GM19455 (cell line): ENCODE measurements at regions not wholly inside any gene's neighbourhood (a gene's known extent, or its start where the extent isn't known, plus 50 kb on each side); places are given as distances from the start of the nearest gene placed in this dataset.

Experiments
- ATAC-seq: cut with Tn5 transposase; IDR thresholded peaks from one replicate; pipeline ENCODE4 v1.9.1; 2021; ENCODE audit not compliant: unreplicated experiment

DNA sequence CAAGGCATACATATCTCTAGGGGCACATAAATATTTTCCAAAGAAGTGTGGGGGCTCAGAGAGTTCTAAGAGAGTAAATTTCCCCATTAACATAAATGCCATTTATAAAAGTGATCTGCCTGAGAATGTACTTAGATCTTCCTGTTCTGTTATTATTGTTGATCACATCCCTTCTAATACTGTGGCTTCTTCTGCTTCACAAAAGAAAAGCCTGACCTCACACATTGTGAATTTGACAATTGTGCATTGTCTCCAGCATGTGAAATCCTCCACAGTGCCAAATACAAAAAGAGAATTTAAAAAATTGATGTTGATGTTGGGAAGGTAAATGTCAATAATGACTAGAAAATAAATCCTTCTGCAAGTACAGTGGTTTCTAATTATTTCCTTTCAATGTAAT lies 330.5 kb upstream of the LRIG3 start:
- ATAC-seq: no peak

DNA sequence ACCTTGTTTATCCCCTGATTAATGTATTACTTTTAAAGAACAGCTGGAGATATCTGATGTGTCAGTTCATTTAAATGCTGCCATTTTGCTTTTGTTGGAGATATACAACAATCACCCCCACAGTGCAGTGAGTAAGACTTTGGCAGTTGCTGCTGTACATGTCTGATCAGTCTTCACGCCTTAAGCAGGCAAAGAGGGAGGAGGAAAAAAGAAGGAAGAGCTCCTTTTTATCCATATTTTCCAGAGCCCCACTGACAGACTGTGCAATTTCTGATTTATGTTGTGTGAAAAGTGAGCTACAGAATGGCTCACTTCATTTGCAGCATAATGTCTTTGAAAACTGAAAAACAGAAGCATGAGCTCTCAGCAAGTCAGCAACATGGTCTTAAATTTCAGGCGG lies 319.7 kb upstream of the LRIG3 start:
- ATAC-seq: no peak

DNA sequence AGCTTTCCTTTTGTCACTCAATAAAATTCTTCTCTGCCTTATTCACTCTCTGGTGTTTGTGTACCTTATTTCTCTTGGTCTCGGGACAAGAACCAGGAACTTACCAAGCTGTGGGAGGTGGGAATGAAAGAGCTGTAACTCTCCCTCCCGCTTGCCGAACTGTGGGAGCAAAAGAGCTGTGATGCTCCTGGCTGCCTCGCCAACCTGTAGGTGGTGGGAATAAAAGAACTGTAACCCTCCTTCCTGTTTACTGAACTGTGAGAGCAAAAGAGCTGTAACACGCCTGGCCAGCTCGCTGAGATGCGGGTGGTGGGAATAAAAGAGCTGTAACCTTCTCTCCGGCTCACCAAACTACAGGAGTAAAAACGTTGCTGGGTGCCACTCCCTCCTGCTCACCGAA lies 314.1 kb upstream of the LRIG3 start:
- ATAC-seq: no peak

DNA sequence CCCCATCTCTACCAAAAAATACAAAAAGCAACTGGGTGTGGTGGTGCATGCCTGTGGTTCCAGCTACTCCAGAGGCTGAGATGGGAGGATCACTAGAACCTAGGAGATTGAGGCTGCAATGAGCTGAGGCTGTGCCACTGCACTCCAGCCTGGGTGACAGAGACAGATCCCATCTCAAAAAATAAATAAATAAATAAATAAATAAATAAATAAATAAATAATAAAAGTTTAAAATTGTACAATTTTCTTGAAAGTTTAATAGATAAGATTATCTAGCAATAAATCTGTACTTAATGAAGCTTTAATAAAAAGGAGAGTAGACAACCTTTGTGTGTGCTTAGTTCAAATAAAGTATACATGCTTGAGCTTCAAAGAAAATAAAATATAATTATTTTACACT lies 310.0 kb upstream of the LRIG3 start:
- no peak for ATAC-seq

DNA sequence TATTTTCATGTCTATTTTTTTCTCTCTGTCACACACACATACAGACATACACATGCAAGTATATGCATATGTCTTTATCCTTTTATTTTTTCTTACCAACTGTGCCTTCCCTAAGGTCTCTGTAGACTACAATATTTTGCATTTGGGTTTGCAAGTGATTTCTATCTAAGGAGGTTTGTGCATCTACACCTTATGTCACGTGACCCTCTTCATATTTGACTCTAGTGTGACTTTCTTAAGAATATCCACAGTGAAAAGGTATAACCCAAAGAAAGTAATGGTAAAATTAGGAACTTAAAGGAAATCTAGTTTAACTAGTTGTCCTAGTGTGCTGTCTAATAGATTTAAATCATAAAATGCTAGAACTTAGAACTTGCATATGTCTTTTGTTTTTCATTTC lies 298.8 kb upstream of the LRIG3 start:
- no peak for ATAC-seq

DNA sequence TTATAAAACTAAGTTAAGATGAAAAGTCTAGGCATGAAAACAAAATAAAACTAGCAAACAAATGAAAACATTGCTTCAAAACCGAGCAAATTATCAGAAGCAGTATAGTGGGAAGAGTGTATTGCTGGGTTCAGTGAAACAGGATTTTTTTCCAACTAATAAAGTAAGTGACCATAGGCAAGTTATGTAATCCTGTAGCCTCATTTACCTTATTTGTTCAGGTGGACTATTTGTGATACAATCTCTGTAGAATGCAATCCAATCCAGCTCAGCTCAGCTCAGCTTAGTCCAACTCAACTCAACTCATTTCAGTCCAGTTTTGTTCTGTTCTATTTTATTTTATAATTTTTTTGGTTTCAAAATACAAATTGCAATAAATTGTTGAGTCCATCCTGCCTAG lies 276.7 kb upstream of the LRIG3 start:
- ATAC-seq: no peak

DNA sequence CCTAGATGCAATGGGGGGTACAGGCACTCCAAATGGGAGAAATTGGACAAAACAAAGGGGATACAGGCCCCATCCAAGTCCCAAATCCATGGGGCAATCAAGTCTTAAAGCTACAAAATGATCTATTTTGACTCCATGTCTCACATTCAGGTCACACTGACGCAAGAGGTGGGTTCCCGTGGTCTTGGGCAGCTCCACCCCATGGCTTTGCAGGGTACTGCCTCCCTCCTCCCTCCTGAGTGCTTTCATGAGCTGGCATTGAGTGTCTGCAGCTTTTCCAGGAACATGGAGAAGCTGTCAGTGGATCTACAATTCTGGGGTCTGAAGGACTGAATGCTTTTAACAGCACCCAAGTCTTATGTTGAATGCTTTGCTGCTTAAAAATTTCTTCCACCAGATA lies 274.5 kb upstream of the LRIG3 start:
- no peak for ATAC-seq

DNA sequence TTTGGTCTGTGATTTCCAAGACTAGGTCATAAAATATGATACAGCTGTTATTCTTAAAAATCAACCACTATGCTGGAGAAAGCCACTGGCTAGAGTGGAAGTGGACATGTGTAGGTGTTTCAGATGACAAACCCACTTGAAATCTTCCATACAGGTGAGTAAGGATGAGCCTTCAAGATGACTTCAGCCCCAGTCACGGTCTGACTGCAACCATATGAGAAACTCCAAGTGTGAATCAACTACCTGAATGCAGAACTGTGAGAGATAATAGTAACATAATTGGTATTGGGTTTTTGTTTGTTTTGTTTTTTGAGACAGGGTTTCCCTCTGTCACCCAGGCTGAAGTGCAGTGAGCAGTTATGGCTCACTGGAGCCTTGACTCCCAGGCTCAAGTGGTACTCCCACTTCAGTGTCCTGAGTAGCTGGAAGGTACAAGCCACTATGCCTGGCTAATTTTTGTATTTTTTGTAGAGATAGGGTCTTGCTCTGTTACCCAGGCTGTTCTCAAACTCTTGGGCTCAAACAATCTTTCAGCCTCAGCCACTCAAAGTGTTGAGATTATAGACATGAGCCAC lies 273.3 kb upstream of the LRIG3 start:
- ATAC-seq: no peak

DNA sequence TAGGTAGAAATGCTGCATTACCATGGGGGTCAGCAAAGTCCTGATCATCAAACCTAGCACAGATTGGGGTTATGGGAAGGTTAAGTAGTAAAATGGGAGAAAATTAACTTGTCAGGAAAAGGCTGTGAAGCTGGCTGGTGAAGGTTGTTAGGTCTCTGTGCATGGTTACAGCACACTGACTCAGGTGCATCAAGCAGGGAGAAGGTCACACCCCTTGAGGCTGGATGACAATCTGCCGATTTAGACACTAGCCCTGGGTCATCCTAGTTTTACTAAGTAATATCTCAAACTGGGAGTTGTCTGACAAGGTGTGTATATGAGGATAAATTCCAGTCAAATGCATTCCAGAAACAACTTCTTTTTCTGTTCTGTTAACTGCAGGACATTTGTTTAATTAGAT lies 271.1 kb upstream of the LRIG3 start:
- ATAC-seq: no peak

DNA sequence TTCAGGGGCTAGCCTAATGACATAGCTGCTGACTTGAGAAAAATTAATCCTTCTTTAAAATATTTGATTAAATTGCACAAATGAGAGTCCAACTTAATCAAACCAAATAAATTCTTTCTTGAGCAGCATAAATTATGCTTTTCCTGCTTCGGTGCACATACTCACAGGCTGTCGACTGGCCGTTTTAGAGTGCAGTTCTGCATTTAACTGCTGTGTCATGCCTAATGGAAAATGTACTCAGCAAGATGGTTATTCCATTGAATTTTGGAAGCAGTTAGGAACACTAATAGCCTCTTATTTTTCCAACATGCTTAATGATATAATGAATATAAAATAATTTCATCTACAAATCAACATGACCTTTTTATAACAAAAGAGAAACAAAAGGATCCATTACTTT lies 266.1 kb upstream of the LRIG3 start:
- ATAC-seq: no peak

DNA sequence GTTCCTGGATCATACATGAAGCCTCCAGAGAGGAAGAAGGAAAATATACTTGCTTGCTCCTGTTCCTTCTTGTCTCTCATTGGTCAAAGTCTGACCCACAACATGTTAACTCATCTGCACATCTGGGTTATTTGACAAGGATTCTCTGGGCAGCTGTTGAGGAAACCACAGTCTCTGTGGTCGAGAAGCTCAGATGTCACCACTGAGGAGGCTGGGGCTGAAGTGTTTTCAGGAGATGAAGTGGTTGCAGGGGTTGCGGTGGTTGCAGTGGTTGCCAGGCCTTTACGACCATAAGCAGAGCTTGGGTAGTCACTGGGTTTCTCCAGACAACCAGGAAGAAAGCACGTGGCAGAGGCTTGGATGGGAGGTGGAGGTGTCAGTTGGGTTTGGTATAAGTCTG lies 265.0 kb upstream of the LRIG3 start:
- ATAC-seq: peak; percentile 46

DNA sequence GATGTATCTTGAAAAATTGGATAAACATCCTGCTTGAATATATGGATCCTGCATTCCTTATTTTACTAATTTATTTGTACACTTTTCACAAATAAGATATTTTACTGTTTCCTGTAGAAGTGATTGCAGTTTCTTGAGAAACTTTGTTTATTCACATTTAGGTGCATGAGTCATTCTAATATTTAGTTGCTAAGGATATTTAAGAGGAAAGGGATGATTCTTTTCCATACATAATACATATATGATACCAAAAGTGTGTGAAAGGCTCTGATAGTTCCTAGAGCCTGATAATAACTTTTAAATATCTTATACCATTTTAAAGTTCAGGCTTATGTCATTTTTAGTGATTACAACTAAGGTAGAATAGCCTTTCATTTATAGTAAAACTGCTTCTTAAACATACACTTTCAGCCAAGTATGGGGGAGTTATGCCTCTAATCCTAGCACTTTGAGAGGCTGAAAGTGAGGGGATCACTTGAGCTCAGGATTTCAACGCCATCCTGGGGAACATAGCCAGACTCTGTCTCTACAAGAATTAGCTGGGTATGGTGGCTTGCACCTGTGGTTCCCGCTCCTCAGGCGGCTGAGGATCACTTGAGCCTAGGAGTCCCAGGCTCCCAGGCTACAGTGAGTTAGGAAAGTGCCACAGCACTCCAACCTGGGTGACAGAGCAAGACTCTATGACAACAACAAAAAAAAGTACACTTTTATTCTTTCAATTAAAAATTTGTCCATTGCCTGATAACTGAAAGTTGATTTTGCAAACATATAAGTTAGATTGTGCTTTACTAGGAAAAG lies 262.6 kb upstream of the LRIG3 start:
- no peak for ATAC-seq

DNA sequence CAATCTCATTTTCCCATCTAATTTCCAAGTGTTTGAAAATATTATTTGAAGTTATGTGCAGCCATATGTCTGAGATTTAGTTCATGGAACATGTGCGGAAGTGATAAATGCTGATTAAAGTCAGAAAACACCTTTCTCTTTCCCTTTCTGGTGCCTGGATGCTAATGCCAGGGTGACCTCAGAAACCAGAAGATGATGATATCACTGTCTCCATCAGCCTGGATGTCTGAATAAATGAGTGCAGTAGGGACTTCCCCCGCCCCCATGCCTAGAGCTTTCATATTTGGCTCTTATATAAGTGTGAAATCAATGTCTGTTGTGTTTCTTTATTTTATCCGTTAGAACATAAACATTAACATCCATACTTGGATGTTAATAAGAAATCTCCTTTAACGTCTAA lies 261.9 kb upstream of the LRIG3 start:
- ATAC-seq: no peak

DNA sequence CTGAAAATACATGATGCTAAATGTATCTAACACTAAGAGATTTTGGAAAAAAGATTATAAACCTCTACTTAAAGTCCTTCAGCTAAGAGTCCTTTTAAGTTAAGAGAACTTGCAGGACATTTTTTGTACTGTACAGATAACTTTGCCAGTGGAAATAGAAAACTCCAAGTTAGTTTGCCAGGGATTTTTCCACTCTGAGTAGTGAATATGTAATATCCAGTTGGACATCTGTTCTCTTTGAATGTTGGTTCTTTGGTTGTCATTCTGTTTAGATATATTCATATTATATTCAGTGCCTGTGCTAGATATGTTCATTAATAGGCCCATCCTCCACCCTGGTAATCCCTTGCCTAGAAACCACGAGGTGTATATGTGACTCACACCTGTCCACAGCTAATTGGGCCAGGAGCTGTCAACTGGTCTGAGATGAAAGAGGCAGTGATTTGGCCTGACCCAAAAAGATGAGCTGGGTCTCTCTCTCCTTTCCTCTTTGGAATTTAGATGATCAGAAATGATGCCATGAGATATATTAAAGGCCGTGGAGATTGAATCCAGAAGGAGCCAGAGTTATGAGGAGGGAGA lies 261.0 kb upstream of the LRIG3 start:
- no peak for ATAC-seq

DNA sequence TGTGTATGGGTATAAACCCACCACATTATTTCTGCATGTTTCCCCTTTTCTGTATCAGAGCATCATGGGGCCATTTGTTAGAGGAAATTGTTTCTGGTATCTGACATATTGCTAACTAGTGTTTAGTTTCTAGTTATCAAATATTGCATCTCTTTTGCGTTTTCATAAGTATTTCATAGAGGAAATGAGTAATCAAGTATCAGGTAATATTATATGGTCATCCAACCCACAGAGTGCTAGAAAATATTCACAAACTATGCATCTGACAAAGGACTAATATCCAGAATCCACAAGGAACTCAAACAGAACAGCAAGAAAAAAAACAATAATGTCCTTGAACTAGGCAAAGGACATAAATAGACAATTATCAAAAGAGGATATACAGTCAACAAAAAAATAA lies 258.9 kb upstream of the LRIG3 start:
- ATAC-seq: no peak

DNA sequence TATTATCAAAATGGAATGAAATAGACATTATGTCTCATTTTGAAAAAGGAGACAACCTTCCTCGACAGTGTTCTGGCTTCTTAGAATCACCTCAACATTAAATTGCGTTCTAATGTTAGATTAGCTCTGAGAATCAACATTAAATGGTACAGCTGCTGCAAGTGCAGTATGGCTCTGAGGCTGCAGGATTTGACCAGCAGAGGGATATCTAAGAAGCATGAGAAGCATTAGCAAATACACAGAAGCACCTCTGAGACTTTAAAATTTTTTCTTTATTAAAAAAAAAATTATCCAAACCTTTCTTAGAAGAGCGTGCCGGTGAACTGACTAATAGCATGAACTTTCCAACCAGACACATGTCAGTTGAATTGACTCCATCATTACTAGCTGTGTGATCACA lies 253.4 kb upstream of the LRIG3 start:
- no peak for ATAC-seq

DNA sequence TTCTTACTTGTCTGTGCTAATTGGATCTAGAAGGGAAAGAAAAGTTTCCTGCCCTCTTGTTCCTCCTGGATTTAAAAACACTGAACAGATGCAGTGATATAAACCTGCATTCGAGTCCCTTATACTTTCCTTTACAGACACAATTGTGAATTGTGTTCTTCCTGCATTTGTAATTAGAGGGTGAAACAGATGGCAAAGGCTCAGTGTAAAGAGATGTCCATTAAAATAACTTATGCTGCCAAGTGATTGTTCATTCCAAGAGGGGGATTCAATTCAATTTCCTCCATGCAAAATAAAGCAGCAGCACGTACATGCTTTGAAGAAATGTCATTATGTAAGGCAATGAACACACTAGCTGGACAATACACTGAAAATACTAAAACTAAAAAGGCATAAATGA lies 248.3 kb upstream of the LRIG3 start:
- no peak for ATAC-seq

DNA sequence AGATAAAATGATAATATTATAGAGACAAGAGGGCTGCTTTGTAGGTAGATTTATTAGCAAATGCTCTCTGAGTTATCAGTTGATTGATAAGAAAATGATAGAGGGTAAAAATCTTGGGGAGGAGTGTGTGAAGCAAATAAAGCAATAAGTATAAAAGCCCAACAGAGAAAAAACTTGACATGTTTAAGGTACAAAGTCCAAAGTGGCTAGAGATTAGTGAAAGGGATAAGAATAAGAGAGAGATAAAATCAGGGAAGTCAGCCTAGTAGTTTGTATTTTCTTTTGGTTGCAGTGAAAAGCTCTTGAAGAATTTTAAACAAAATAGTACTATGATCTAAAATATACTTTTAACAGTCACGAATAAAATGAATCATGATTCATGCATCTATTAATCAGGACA lies 246.2 kb upstream of the LRIG3 start:
- no peak for ATAC-seq

DNA sequence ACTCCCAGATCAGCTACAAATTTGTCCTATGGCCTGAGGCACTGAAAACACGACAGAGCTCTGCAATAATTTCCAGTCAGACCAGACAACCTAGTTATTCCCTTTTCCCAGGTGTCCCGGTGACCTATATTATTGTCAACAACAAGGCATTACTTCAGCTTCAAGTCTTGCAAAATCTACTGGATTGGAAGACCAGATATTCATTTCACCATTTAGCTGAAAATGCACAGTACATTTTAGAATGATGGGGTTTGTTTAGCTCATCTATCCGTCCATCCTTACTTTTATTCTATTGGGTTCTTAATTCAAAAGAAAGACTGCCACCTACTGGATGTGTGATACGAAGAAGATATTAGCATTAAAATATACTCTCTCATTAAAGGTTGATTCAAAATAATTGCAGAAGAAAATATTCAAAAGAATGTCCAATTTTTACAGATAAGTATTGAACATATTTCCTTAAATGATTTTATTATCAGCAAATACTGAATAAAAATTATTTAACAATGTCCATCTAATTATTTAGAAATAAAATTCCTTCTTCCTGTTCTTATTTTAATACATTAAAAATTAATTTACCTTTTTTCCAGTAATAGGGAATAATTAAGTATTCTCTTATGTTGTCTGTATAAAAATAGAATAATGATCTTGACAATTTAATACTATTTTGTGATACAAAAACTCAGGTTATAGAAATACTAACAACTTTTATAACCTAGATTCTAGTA lies 244.9 kb upstream of the LRIG3 start:
- ATAC-seq: no peak

DNA sequence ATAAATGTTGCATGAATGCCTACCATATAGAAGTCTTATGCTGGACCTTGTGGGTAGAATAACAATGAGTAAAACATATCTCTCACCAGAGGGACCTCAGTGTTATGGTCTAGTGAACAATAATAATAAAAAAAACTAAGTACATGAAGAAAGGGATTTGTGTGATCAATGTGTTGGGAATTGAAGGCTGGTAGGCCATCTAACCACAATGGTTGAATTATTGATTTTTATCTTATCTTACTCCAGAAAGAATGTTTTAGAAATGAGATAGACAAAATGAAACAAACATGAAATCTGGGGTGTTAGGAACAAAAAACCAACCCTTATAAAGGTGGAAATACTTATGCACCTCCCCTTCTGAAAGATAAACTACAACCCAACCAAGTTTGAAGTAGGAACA lies 243.9 kb upstream of the LRIG3 start:
- no peak for ATAC-seq

DNA sequence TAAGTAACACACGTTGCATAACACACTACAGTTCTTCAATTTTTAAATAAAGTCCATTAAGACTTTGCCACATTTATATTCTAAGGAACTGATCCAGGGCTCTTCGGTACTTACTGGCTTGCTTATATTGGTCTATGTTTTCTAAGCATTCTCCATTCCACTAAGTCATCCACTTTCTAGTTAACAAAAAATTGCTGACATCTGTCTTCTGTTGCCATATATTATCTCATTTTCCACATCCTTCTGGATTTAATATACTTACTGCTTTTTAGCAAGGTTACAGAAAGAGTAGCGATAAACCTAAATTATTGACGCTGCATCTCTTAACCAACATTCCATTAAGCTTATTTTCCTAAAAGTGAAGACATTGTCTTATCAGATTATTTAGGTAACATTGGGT lies 238.4 kb upstream of the LRIG3 start:
- no peak for ATAC-seq

DNA sequence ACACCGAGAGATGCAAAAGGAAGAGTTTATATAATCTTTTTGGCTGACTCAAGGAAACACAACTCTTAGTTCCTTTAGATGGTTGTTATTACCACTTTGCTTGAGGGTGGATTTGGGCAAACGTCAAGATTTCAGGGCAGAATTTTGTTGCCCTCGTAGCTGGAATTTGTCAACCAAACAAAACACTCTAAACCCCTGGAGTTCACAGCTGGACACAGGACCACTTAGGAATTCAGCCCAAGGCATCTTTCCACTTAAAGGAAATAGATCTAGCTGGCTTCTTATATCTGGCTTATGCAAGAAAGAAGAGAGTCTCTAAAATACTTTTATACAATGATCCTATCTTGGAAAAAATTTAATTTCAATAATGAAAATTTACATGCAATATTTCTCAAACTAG lies 237.8 kb upstream of the LRIG3 start:
- no peak for ATAC-seq
